Retinal pigment epithelial cell (primary cell): ENCODE measurements at regions not wholly inside any gene's neighbourhood (a gene's known extent, or its start where the extent isn't known, plus 50 kb on each side); places are given as distances from the start of the nearest gene placed in this dataset.

Experiments
- DNase-seq: peaks from one replicate; pipeline ENCODE4 v3.0.0-alpha.2; 2010; ENCODE audit warnings: low read depth
- H3K4me3 ChIP-seq: 2 replicates; pipeline ENCODE4 v1.5.1; 2011; ENCODE audit warnings: mild to moderate bottlenecking, low read length, control low read depth, moderate library complexity
- TF ChIP-seq, protein P1 (sequence below): conservative IDR thresholded peaks from 2 replicates; pipeline ENCODE4 v1.5.1; 2011; ENCODE audit warnings: low read depth, low read length, control low read depth, inconsistent platforms

DNA sequence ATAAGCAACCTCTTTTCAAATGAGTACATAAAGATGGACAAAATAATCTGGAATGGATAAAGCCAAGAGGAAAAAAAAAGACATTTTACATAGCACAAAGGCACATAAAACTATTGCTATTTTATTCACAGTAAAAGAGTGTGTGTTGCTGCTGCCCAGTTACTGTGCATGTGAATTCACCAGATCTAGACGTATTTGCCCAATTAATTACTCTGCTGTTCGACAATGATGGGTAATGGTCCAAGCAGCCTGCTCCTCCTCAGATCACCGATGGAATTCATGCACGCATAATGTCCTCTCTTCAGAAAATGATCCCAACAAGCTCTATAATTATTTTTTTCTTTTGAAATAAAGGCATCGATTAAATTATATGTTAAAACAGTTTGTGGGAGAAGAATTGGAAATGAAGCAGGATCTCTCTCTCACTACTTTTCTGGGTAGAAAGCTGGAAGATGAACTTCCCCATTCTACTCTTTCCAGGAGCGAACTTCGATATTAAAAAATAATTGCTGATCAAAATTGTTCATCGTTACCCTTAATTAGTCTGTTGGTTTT lies 357.4 kb upstream of the CCNH start:
- TF ChIP-seq, protein P1, sequence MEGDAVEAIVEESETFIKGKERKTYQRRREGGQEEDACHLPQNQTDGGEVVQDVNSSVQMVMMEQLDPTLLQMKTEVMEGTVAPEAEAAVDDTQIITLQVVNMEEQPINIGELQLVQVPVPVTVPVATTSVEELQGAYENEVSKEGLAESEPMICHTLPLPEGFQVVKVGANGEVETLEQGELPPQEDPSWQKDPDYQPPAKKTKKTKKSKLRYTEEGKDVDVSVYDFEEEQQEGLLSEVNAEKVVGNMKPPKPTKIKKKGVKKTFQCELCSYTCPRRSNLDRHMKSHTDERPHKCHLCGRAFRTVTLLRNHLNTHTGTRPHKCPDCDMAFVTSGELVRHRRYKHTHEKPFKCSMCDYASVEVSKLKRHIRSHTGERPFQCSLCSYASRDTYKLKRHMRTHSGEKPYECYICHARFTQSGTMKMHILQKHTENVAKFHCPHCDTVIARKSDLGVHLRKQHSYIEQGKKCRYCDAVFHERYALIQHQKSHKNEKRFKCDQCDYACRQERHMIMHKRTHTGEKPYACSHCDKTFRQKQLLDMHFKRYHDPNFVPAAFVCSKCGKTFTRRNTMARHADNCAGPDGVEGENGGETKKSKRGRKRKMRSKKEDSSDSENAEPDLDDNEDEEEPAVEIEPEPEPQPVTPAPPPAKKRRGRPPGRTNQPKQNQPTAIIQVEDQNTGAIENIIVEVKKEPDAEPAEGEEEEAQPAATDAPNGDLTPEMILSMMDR: no peak
- DNase-seq: no peak

DNA sequence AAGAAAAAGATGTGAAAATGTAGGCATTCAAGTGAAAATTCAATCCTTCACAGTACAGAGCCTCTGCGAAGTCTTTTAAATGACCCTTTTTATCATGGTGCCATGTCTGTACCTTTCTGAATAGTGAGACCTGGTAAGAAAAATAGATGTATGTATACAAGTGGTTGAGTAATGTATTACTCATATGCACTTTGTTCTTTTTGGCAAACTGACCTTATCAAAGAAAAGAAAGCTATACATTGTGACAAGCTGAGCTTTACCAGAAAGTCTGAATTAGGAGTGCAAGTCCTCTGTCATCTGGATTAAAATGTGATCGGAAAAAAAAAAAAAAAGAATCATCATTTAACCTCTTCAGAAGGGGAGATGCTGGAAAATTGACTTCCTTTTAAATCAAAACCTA lies 356.4 kb upstream of the CCNH start:
- TF ChIP-seq, protein P1: no peak
- no peak for DNase-seq
- H3K4me3 ChIP-seq: no peak overlapping the region

More for the DNA sequence above, 357.4 kb upstream of the CCNH start:
- H3K4me3 ChIP-seq: no peak overlapping the region

DNA sequence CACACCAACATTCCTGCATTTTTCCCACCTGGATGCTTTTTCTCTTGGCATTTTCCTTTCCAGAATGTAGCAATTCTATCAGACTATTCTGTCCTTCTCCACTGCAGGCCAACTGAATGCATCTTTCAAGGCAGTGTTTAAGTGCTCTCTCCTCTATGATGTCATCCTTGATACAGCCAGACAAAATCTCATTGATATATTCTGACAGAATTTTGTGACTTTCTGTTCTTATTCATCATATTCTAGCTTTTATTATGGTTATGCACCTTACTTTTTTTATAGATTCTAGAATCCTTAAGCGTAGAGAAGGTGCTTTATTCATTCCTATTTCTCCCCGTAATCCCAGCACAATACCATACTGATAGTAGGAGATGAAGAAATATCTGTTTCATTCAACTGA lies 355.5 kb upstream of the CCNH start:
- TF ChIP-seq, protein P1: no peak
- DNase-seq: no peak
- no peak overlapping the region for H3K4me3 ChIP-seq

DNA sequence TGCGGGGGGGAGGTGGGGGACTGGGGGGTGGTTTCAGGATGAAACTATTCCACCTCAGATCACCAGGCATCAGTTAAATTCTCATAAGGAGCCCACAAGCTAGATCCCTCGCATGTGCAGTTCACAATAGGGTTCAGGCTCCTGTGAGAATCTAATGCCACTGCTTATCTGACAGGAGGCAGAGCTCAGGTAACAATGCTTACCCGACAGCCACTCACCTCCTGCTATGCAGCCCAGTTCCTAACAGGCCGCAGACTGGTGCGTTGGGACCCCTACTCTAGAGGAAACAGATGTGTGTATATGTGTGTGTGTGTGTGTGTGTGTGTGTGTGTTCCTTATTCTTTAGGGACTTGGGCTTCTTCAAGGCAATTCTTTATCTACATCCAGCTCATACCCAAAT lies 352.3 kb upstream of the CCNH start:
- no peak overlapping the region for H3K4me3 ChIP-seq
- no peak for DNase-seq
- TF ChIP-seq, protein P1: no peak

DNA sequence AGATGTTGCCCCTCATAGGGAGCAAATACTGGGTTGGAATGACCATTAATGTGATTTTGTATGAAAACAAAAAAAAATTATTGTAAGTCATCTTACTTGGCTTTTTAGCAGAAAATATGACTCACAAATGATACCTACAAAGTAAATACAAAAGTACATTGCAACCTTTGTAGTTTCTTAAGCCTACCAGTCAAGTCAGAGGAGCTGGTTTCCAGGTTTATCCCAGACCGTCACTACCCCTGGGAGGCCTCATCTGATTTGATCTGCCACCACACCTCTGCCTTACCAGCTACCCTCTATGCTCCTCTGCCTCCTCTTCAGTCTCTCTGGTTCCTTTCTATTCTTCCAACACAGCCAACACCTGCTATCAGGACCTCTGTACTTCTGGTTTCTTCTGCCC lies 349.9 kb upstream of the CCNH start:
- DNase-seq: no peak
- TF ChIP-seq, protein P1: no peak
- no peak overlapping the region for H3K4me3 ChIP-seq

DNA sequence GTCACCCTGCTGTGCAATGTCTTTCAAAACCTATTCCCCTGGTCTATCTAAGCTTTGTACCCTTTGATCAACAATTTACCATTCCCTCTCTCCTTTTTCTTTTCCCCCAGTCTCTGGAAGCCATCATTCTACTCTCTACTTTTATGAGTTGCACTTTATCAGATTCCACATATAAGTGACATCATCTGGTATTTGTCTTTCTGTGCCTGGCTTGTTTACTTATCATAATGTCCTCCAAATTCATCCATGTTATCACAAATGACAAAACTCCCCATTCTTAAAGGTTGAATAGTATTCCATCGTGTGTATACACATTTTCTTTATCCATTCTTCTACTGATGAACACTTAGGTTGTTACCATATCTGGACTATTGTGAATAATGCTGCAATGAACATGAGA lies 344.2 kb upstream of the CCNH start:
- no peak for DNase-seq
- H3K4me3 ChIP-seq: no peak overlapping the region
- TF ChIP-seq, protein P1: no peak

DNA sequence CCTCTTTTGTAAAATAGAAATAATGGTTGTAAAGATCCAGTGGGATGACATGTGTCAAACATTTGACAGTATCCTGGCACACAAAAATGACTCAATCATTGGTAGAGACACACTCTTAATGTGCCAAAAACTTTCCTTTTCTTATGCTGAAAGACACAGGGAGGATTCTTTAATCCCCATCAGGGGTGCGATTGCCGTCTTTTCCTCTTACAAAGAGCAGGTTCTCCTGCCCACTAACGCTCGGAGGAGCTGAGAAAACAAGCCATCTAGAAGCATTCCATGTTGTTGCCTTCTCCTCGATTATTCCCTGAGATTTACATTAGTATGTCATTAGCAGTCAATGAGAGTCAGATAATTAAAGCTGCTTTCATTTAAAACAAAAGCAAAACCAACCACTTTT lies 342.6 kb upstream of the CCNH start:
- no peak overlapping the region for H3K4me3 ChIP-seq
- DNase-seq: no peak
- TF ChIP-seq, protein P1: no peak
